Aorta (tissue), 5 donors: ENCODE measurements at regions not wholly inside any gene's neighbourhood (a gene's known extent, or its start where the extent isn't known, plus 50 kb on each side); places are given as distances from the start of the nearest gene placed in this dataset.

ENCODE experiments used
- ATAC-seq: fragments of 200-7000 bp; cut with Tn5 transposase; one replicate; pipeline ENCODE4 v1.9.1; 2022; ENCODE audit warnings: moderate library complexity; ENCODE audit not compliant: low FRiP score
- DNase-seq, 2 donors: peaks; one replicate each; pipeline ENCODE4 v3.0.0-alpha.2; 2020
- H3K27ac ChIP-seq, 2 donors: one replicate each; pipeline ENCODE4 v1.5.1; 2013; ENCODE audit warnings: low read length in 2 of 2, mild to moderate bottlenecking in 2 of 2, moderate library complexity in 2 of 2, control low read depth in 1 of 2, inconsistent platforms in 1 of 2, low read depth in 1 of 2
- H3K27me3 ChIP-seq, 2 donors: one replicate each; pipeline ENCODE4 v1.6.1; 2013; ENCODE audit warnings: control low read depth in 1 of 2, low read length in 1 of 2, mild to moderate bottlenecking in 1 of 2, moderate library complexity in 1 of 2; ENCODE audit not compliant: insufficient read depth in 2 of 2, control insufficient read depth in 1 of 2
- H3K36me3 ChIP-seq, 2 donors: one replicate each; pipeline ENCODE4 v1.6.1; 2013; ENCODE audit warnings: control low read depth in 1 of 2, low read length in 1 of 2, mild to moderate bottlenecking in 1 of 2; ENCODE audit not compliant: insufficient read depth in 2 of 2, control insufficient read depth in 1 of 2
- H3K4me1 ChIP-seq, 2 donors: one replicate each; pipeline ENCODE4 v1.6.1; 2013; ENCODE audit warnings: low read length in 2 of 2, control low read depth in 1 of 2, mild to moderate bottlenecking in 1 of 2, moderate library complexity in 1 of 2; ENCODE audit not compliant: insufficient read depth in 2 of 2, control insufficient read depth in 1 of 2
- H3K4me3 ChIP-seq, 2 donors: one replicate each; pipeline ENCODE4 v1.5.1; 2013; ENCODE audit warnings: low read length in 2 of 2, control low read depth in 1 of 2, mild to moderate bottlenecking in 1 of 2
- H3K9me3 ChIP-seq: one replicate; pipeline ENCODE4 v1.6.1; 2013; ENCODE audit warnings: mild to moderate bottlenecking, low read length; ENCODE audit not compliant: control insufficient read depth
- WGBS, 2 donors: extraction: QIAGEN DNeasy Blood & Tissue Kit; methylation state at CpG; one replicate each; pipeline ENCODE4 v1.1.7; 2013; 5-methylcytosine and 5-hydroxymethylcytosine counted together
- intact Hi-C, 2 donors: fragments of 100-400 bp; cut with DNase I; formaldehyde crosslinking; loops; one replicate each; pipeline versions ENCODE4 v1.14.2 to v1.15.0; 2022
- donor health status: healthy with polysubstance abuse.
- donor health status: Bipolar disorder and iron deficiency.
- donor health status: DM: no; HTN: no; CAD: no.
- donor health status: DM: no; HTN: no; CAD: no.
- donor health status: DM: yes; HTN: yes; CAD: no.

DNA sequence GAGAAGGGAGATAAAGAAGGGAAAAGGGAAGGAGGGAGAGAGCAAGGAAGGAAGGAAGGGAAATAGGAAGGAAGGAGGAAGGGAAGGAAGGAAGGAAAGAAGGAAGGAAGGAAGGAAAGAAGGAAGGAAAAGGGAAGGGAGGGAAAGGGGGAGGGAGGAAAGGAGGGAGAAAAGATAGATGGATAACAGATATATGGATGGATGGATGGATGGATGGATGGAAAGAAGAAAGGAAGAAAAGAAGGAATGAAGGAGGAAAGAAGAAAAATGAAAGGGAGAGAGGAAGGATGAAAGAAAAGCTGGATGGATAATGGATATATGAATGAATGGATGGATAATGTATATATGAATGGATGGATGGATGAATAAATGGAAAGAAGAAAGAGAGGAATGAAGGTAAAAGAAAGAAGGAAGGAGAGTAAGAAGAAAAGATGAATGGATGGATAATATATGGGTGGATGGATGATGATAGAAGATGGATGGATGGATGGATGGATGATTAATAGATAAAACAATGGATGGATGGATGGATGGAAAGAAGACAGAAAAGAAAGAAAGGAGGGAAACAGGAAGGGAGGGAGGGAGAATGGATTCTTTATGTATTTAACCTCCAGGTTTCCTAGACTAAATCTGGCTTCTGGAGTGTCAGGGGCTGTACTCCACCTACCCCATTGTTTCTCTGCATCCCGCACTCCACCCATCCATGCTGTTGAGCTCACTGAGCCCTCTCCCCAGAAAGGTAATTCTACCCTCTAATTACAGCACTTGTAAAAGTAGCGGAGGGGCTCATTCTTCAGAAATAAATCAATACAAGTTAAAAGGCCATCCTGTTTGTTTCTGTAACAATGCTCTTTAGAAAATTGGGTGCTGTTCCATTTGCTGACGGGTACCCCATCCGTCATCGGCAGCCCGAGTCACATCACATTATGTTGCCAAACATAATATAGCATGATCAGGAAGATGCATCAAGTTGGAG, 506.1 kb downstream of the MIAT start:
- Histone ChIP-seq H3K36me3 (no peaks in the 10 kb centered on the region), H3K27ac (no peak overlapping the region), H3K4me1 (no peaks in the 10 kb centered on the region), H3K27me3 (no peaks in the 10 kb centered on the region), H3K9me3 (no peaks in the 10 kb centered on the region), H3K4me3 (no peak overlapping the region)
- intact Hi-C loops: no loop called here
- DNase-seq (no peak), ATAC-seq (no peak)
- WGBS, 2 donors: 78 to 81% methylated on average over 6 of the region's 6 CpGs

DNA sequence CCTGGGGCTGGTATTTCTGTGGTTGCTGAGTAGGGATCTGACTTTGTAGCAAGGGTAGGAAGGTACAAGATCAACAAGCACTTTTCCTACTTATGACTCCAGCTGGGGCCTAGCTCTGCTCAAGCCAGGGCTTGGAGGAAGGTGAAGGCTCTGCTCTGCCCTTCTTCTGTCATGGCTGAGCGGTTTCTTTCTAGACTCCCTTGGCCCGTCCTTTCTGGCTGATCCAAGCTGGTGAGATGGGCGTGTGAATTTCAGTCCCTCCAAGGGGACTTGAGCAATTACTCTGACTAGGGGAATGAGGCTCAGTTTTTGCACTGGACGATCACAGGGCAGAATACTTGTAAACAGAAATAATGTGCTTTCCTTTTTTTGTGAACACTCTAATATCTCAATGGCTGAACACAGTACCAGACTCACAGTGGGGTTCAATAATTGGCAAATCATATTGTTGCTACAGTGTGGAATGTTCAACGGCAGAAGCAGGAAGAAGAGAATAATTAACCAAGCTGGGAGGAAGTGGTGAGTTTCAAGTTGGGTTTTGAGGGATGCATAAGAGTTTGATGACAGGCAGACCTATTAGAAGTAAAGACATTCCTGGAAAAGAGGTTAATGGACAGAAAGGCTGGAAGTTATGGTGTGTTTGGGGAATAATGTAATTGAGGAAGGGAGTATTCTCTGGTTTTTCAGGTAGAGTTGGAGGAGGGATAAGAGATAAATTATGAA, 507.6 kb downstream of the MIAT start:
- Histone ChIP-seq H3K27me3 (no peaks in the 10 kb centered on the region), H3K4me3 (no peak overlapping the region), H3K36me3 (no peaks in the 10 kb centered on the region), H3K4me1 (no peaks in the 10 kb centered on the region), H3K9me3 (no peaks in the 10 kb centered on the region), H3K27ac (no peak overlapping the region)
- 90 to 93% methylated on average over 5 of the region's 5 CpGs for WGBS, 2 donors
- DNase-seq (no peak), ATAC-seq (no peak)
- intact Hi-C loops: no loop called here

DNA sequence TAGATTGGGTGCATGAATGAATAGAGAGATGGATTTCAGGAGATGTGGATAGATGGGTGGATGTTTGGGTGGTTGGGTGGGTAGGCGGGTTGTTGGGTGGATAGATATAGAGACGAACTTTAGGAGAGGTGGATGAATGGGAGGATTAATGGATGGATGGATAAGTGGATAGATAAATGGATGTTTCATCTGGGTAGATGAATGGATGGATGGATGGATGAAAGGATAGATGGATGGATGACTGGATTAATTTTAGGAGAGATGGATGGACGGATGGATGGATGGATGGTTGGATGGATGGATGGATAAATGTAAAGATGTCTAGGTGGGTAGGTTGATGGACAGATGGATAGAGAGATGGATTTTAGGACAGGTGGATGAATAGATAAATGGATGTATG, 511.3 kb downstream of the MIAT start:
- ATAC-seq: no peak
- 80 to 90% methylated on average over 3 of the region's 3 CpGs for WGBS, 2 donors
- intact Hi-C loops: no loop called here

DNA sequence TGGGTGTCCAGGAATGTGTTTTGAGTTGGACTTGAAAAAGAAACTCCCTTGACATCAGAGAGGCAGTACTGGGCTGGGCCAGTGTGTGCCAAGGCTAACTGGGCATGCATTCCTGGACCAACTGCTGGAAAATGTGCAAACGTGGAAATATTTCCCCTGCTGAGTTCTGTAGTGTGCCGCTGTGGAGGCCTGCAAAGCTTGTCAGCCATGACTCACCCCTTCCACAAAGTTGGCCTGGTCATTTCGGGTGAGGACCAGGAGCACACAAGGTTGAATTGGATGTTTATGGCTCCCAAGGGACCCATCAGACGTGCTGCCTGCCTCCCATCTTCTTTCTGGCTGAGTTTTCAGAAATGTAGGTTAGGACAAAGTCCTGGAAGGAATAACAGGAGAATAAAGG, 513.1 kb downstream of the MIAT start:
- Histone ChIP-seq H3K36me3 (no peaks in the 10 kb centered on the region), H3K4me1 (peaks cover 0 to 3% of the 10 kb centered on the region in 2 donors), H3K27me3 (no peaks in the 10 kb centered on the region), H3K4me3 (no peak overlapping the region), H3K9me3 (no peaks in the 10 kb centered on the region), H3K27ac (peak overlapping the region in 1 of 2 donors; percentile 87)
- ATAC-seq: peak; percentile 91
- 3 to 4% methylated on average over 4 of the region's 4 CpGs for WGBS, 2 donors
- intact Hi-C loops: loop anchor here in 1 of 2 donors (1.0 to 2.0 kb wide), 2 partner anchors 44 to 286 kb away; no protein-coding TSS in a partner anchor
- DNase-seq: peak; percentile 87 to 90

More for the DNA sequence above, 511.3 kb downstream of the MIAT start:
- no peak overlapping the region for H3K27ac ChIP-seq
- peaks cover 0 to 3% of the 10 kb centered on the region in 2 donors for H3K4me1 ChIP-seq
- no peaks in the 10 kb centered on the region for H3K9me3 ChIP-seq
- no peaks in the 10 kb centered on the region for H3K27me3 ChIP-seq
- H3K4me3 ChIP-seq: no peak overlapping the region
- no peaks in the 10 kb centered on the region for H3K36me3 ChIP-seq
- no peak for DNase-seq

DNA sequence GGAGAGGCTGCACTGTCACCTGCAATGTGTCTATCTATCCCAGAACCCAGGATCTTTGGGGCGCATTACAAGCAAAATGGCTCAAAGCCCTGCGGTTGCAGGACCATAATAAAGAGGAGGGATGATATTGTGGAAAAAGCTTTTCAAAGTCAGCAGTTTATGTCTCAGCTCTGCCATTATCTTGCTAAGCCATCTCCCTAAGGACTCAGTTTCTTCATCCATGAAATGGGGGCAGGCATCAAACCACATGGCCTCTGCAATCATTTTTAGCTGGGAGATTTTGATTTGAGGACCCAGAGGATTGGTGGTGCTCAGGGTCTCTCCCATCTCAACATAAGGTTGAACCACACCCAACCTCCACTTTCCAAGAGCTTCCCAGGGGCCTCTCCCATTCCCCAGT, 513.8 kb downstream of the MIAT start:
- H3K9me3 ChIP-seq: no peaks in the 10 kb centered on the region
- no peak overlapping the region for H3K4me3 ChIP-seq
- ATAC-seq (no peak), DNase-seq (no peak)
- peaks cover 0 to 3% of the 10 kb centered on the region in 2 donors for H3K4me1 ChIP-seq
- WGBS, 2 donors: 95 to 98% methylated on average over 2 of the region's 2 CpGs
- H3K27ac ChIP-seq: peak overlapping the region in 1 of 2 donors; percentile 41
- no peaks in the 10 kb centered on the region for H3K27me3 ChIP-seq
- intact Hi-C loops: loop anchor here in 1 of 2 donors (2.0 kb wide), 1 partner anchor 44 kb away; no protein-coding TSS in a partner anchor
- no peaks in the 10 kb centered on the region for H3K36me3 ChIP-seq

DNA sequence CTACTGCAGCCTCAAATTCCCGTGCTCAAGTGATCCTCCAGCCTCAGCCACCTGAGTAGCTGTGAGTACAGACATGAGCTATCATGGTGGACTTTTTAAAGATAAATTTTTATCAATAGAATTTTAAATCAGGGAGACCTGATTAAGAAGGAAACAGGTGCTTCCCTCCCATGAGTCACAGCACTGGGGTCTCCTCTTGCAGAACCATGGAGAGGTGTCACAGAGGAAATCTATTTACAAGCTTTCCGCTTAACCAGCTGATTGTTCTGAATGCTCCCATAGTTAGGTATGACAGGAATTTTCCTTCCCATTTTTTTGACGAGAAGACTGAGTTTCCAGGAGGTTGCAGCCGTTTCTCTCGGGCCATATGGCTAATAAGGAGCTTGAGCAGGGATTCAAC, 516.1 kb downstream of the MIAT start:
- no peaks in the 10 kb centered on the region for H3K27me3 ChIP-seq
- DNase-seq (no peak), ATAC-seq (no peak)

DNA sequence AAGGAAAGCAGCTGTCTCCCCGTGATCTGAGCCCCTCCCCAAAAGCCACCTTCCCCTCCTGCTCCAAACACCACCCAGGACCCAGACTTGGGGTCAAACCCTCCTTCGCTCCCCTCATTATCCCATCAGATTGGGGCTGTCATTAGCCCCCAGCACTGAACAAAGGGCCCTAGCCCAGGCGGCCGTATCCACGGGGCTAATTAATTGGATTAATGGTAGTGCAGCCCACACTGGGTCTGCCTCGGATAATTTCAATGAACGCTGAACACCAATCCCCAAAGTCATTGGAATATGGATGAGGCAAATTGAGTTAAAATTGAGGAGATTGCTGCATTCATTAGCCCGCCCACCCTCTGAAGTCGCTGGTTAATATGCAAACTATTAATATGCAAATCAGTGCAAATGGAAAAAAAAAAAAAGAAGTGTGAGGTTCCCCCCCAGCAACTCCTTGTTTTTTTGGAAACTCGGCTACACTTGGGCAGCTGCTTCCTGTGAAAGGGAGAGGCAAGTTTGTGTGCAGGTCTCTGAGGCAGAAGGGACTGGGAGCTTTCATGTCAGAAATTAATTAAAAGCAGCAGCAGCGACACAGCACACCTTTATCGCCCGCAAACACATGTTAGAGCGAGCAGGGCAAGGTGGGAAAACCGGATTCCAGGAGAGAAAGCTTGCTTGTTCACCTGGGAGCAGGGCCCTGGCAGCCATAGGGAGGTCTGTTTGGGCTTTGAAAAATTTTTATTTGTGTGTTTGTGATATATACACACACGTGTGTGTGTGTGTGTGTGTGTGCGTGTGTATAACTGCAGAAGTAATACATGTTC, 517.8 kb downstream of the MIAT start:
- Histone ChIP-seq H3K27ac (no peak overlapping the region), H3K4me1 (peaks cover 0 to 3% of the 10 kb centered on the region in 2 donors), H3K36me3 (no peaks in the 10 kb centered on the region), H3K27me3 (no peaks in the 10 kb centered on the region), H3K9me3 (no peaks in the 10 kb centered on the region), H3K4me3 (no peak overlapping the region)
- ATAC-seq (no peak), DNase-seq (no peak)
- 85 to 91% methylated on average over 17 of the region's 17 CpGs for WGBS, 2 donors
- intact Hi-C loops: no loop called here

More for the DNA sequence above, 516.1 kb downstream of the MIAT start:
- 77 to 91% methylated on average over 5 of the region's 5 CpGs for WGBS, 2 donors
- H3K9me3 ChIP-seq: no peaks in the 10 kb centered on the region
- no peaks in the 10 kb centered on the region for H3K36me3 ChIP-seq
- peaks cover 0 to 3% of the 10 kb centered on the region in 2 donors for H3K4me1 ChIP-seq
- H3K4me3 ChIP-seq: no peak overlapping the region
- H3K27ac ChIP-seq: no peak overlapping the region
- intact Hi-C loops: no loop called here

DNA sequence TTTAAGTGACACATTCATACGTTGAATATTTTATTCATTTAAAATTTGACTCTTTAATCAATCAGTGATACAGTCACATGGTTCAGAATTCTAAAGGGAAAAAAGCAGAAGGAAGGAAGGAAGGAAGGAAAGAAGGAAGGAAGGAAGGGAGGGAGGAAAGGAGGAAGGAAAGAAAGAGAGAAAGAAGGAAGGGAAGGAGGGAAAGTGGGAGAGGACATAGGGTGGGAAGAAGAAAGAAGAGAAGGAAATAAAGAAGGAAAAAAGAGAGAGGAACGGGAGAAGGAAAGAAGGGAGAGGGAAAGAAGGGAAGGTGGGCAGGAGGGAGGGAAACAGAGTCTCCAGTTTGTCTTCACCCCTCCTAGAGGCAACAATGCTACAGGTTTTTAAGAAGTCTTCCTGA, 518.6 kb downstream of the MIAT start:
- Histone ChIP-seq H3K27ac (no peak overlapping the region), H3K36me3 (no peaks in the 10 kb centered on the region), H3K27me3 (no peaks in the 10 kb centered on the region), H3K4me3 (no peak overlapping the region), H3K9me3 (no peaks in the 10 kb centered on the region), H3K4me1 (peaks cover 0 to 1% of the 10 kb centered on the region in 2 donors)
- intact Hi-C loops: no loop called here
- ATAC-seq: no peak
- 77 to 80% methylated on average over 2 of the region's 2 CpGs for WGBS, 2 donors
- no peak for DNase-seq
